ENCODE measurements at regions not wholly inside any gene's neighbourhood (a gene's known extent, or its start where the extent isn't known, plus 50 kb on each side); places are given as distances from the start of the nearest gene placed in this dataset.

DNA sequence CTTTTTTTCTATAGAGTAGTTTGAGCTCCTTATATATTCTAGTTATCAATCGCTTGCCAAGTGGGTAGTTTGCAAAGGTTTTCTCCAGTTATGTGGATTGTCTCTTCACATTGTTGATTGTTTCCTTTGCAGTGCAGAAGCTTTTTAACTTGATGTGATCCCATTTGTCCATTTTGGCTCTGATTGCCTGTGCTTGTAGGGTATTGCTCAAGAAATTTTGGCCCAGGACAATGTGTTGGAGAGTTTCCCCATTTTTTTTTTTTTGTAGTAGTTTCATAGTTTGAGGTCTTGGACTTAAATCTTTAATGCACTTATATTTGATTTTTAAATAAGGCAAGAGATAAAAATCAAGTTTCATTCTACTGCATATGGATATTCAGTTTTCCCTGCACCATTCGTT lies 774.8 kb upstream of the ADAMTS5 start:
- no peak overlapping the region for H3K4me2 ChIP-seq (ENCODE audit: control insufficient read depth, extremely low read depth, insufficient read depth, low read depth, low read length)
- dilution Hi-C loops (cut with MboI; ENCODE audit: extremely low pct_ligation_motif_present, low sequenced_read_pairs) = no loop called here
- H3K79me2 ChIP-seq (ENCODE audit: control insufficient read depth, insufficient read depth, low read length) = no peaks in the 10 kb centered on the region
- H3K4me3 ChIP-seq (ENCODE audit: control insufficient read depth in 2 of 3, extremely low read depth in 1 of 3, insufficient read depth in 2 of 3, low read depth in 1 of 3, low read length in 3 of 3) = no peak overlapping the region
- no peaks in the 10 kb centered on the region for H3K9me1 ChIP-seq (ENCODE audit: control insufficient read depth, extremely low read depth, insufficient read depth, low read length)
- H3K36me3 ChIP-seq (ENCODE audit: control insufficient read depth in 2 of 2, extremely low read depth in 1 of 2, insufficient read depth in 2 of 2, low read length in 2 of 2) = no peaks in the 10 kb centered on the region
- no peak overlapping the region for H3K27ac ChIP-seq (ENCODE audit: control insufficient read depth, insufficient read depth, low read length)
- H4K20me1 ChIP-seq (ENCODE audit: control insufficient read depth, extremely low read depth, insufficient read depth, low read length) = no peaks in the 10 kb centered on the region
- H3K9ac ChIP-seq (ENCODE audit: control insufficient read depth, extremely low read depth, insufficient read depth, low read length) = no peak overlapping the region
- TF ChIP-seq EZH2 (IDR thresholded peaks at IDR 0.05; ENCODE audit: low read length) = no peak
- TF ChIP-seq, protein P1, sequence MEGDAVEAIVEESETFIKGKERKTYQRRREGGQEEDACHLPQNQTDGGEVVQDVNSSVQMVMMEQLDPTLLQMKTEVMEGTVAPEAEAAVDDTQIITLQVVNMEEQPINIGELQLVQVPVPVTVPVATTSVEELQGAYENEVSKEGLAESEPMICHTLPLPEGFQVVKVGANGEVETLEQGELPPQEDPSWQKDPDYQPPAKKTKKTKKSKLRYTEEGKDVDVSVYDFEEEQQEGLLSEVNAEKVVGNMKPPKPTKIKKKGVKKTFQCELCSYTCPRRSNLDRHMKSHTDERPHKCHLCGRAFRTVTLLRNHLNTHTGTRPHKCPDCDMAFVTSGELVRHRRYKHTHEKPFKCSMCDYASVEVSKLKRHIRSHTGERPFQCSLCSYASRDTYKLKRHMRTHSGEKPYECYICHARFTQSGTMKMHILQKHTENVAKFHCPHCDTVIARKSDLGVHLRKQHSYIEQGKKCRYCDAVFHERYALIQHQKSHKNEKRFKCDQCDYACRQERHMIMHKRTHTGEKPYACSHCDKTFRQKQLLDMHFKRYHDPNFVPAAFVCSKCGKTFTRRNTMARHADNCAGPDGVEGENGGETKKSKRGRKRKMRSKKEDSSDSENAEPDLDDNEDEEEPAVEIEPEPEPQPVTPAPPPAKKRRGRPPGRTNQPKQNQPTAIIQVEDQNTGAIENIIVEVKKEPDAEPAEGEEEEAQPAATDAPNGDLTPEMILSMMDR (optimal IDR thresholded peaks at IDR 0.05 in 1 of 3, IDR thresholded peaks at IDR 0.05 in 1 of 3, conservative IDR thresholded peaks at IDR 0.05 in 1 of 3; ENCODE audit: extremely low read depth in 1 of 3, insufficient read depth in 2 of 3, low read length in 3 of 3) = no peak
- H3K9me3 ChIP-seq (ENCODE audit: control insufficient read depth, low read depth, low read length) = no peaks in the 10 kb centered on the region
- DNase-seq (ENCODE audit: low read depth, low spot score) = no peak
- H3K4me1 ChIP-seq (ENCODE audit: control insufficient read depth, extremely low read depth, insufficient read depth, low read length) = no peaks in the 10 kb centered on the region
- FAIRE-seq = no peak
- H3K27me3 ChIP-seq (ENCODE audit: control insufficient read depth, extremely low read depth, insufficient read depth, low read length) = no peaks in the 10 kb centered on the region
- no peak overlapping the region for H2AFZ ChIP-seq (ENCODE audit: control insufficient read depth, low read length)

DNA sequence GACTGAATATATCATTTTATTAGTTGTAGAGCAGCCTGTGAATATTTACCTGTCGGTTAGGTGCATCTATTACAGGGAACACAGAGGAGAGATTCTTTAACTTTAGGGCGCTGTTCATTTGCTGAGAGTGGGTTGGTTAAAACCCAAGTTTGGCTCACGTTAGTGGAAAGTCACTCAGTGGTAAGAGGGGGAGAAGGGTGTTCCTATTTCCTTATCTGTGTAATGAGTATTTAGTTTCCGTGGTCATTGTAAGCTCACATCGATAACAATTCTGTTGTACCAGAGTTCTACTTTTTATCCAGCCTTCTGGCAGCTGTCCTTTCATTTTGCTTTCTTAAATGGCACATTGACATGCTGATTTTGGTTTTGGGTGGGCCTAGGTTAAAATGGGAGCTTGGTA lies 773.2 kb upstream of the ADAMTS5 start:
- H4K20me1 ChIP-seq (ENCODE audit: control insufficient read depth, extremely low read depth, insufficient read depth, low read length) = no peaks in the 10 kb centered on the region
- H3K27me3 ChIP-seq (ENCODE audit: control insufficient read depth, extremely low read depth, insufficient read depth, low read length) = no peaks in the 10 kb centered on the region
- H3K4me1 ChIP-seq (ENCODE audit: control insufficient read depth, extremely low read depth, insufficient read depth, low read length) = no peaks in the 10 kb centered on the region
- H3K36me3 ChIP-seq (ENCODE audit: control insufficient read depth in 2 of 2, extremely low read depth in 1 of 2, insufficient read depth in 2 of 2, low read length in 2 of 2) = no peaks in the 10 kb centered on the region
- DNase-seq (ENCODE audit: low read depth, low spot score) = no peak
- TF ChIP-seq, protein P1 (optimal IDR thresholded peaks at IDR 0.05 in 1 of 3, IDR thresholded peaks at IDR 0.05 in 1 of 3, conservative IDR thresholded peaks at IDR 0.05 in 1 of 3; ENCODE audit: extremely low read depth in 1 of 3, insufficient read depth in 2 of 3, low read length in 3 of 3) = no peak
- TF ChIP-seq EZH2 (IDR thresholded peaks at IDR 0.05; ENCODE audit: low read length) = no peak
- no peak for FAIRE-seq
- H3K9me1 ChIP-seq (ENCODE audit: control insufficient read depth, extremely low read depth, insufficient read depth, low read length) = no peaks in the 10 kb centered on the region
- no peak overlapping the region for H3K9ac ChIP-seq (ENCODE audit: control insufficient read depth, extremely low read depth, insufficient read depth, low read length)
- no peaks in the 10 kb centered on the region for H3K9me3 ChIP-seq (ENCODE audit: control insufficient read depth, low read depth, low read length)
- no peaks in the 10 kb centered on the region for H3K79me2 ChIP-seq (ENCODE audit: control insufficient read depth, insufficient read depth, low read length)
- H2AFZ ChIP-seq (ENCODE audit: control insufficient read depth, low read length) = peak overlapping the region; percentile 52
- no peak overlapping the region for H3K4me3 ChIP-seq (ENCODE audit: control insufficient read depth in 2 of 3, extremely low read depth in 1 of 3, insufficient read depth in 2 of 3, low read depth in 1 of 3, low read length in 3 of 3)
- dilution Hi-C loops (cut with MboI; ENCODE audit: extremely low pct_ligation_motif_present, low sequenced_read_pairs) = no loop called here
- no peak overlapping the region for H3K27ac ChIP-seq (ENCODE audit: control insufficient read depth, insufficient read depth, low read length)
- no peak overlapping the region for H3K4me2 ChIP-seq (ENCODE audit: control insufficient read depth, extremely low read depth, insufficient read depth, low read depth, low read length)
